Neural cell (in vitro differentiated cells): ENCODE measurements at regions not wholly inside any gene's neighbourhood (a gene's known extent, or its start where the extent isn't known, plus 50 kb on each side); places are given as distances from the start of the nearest gene placed in this dataset.

Experiments used
- EZH2 ChIP-seq: fragments of 200-600, 300-800 bp; shearing (Covaris generic), sonication (generic); IDR thresholded peaks from 2 replicates; pipeline ENCODE4 v1.6.1; 2014; ENCODE audit warnings: antibody characterized with exemption, low read length, borderline replicate concordance, mild to moderate bottlenecking; ENCODE audit not compliant: insufficient read depth, poor library complexity, severe bottlenecking
- POLR2AphosphoS5 ChIP-seq: IDR thresholded peaks from 2 replicates; pipeline ENCODE4 v1.6.1; 2012
- REST ChIP-seq: IDR thresholded peaks from 2 replicates; pipeline ENCODE4 v1.6.1; 2012; ENCODE audit warnings: borderline replicate concordance
- TF ChIP-seq, protein P1 (sequence below): fragments of 450-650 bp; IDR thresholded peaks from 2 replicates; pipeline ENCODE4 v1.5.1; 2014; ENCODE audit warnings: antibody characterized with exemption, mild to moderate bottlenecking, moderate library complexity; ENCODE audit not compliant: poor library complexity, severe bottlenecking

- TF ChIP-seq, protein P1, sequence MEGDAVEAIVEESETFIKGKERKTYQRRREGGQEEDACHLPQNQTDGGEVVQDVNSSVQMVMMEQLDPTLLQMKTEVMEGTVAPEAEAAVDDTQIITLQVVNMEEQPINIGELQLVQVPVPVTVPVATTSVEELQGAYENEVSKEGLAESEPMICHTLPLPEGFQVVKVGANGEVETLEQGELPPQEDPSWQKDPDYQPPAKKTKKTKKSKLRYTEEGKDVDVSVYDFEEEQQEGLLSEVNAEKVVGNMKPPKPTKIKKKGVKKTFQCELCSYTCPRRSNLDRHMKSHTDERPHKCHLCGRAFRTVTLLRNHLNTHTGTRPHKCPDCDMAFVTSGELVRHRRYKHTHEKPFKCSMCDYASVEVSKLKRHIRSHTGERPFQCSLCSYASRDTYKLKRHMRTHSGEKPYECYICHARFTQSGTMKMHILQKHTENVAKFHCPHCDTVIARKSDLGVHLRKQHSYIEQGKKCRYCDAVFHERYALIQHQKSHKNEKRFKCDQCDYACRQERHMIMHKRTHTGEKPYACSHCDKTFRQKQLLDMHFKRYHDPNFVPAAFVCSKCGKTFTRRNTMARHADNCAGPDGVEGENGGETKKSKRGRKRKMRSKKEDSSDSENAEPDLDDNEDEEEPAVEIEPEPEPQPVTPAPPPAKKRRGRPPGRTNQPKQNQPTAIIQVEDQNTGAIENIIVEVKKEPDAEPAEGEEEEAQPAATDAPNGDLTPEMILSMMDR = no peak
- no peak for TF ChIP-seq REST
- no peak for TF ChIP-seq EZH2
- TF ChIP-seq POLR2AphosphoS5 = no peak
These were observed 163.7 kb upstream of the ZBED5 start for GRCh38 chr11:11021563-11021962.
